ENCODE measurements at regions not wholly inside any gene's neighbourhood (a gene's known extent, or its start where the extent isn't known, plus 50 kb on each side); places are given as distances from the start of the nearest gene placed in this dataset.

DNA sequence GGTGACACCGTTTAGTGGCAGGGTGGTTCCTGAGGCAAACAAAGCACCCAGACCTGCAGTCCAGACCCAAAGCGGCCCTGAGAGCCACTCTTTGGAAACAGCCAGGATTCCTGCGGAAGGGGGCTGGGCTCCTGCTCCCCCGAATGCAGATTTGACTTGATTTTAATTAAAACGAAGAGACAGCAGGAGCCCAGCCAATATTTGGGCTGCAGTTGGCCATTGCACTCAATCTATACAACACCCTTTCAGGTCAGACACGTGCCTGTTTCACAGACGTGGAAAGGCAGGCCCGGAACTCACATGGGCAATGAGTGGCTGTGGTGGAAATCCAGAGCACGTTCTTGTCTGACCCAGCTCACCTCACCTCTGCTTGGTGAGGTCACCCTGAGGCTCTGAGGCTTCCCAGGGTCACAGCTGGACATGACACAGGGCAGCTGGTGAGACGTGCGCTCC, 122.4 kb downstream of the NDUFA10 start:
- H3K36me3 ChIP-seq (ENCODE audit: control insufficient read depth, insufficient read depth, low read length) = no peaks in the 10 kb centered on the region
- H3K4me3 ChIP-seq (replicated peaks; ENCODE audit: low read depth, low read length) = no peak overlapping the region
- H3K27me3 ChIP-seq (replicated peaks; ENCODE audit: control insufficient read depth, insufficient read depth, low read length) = no peaks in the 10 kb centered on the region
- TF ChIP-seq, protein P1, sequence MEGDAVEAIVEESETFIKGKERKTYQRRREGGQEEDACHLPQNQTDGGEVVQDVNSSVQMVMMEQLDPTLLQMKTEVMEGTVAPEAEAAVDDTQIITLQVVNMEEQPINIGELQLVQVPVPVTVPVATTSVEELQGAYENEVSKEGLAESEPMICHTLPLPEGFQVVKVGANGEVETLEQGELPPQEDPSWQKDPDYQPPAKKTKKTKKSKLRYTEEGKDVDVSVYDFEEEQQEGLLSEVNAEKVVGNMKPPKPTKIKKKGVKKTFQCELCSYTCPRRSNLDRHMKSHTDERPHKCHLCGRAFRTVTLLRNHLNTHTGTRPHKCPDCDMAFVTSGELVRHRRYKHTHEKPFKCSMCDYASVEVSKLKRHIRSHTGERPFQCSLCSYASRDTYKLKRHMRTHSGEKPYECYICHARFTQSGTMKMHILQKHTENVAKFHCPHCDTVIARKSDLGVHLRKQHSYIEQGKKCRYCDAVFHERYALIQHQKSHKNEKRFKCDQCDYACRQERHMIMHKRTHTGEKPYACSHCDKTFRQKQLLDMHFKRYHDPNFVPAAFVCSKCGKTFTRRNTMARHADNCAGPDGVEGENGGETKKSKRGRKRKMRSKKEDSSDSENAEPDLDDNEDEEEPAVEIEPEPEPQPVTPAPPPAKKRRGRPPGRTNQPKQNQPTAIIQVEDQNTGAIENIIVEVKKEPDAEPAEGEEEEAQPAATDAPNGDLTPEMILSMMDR (IDR thresholded peaks at IDR 0.05; ENCODE audit: insufficient read depth, low read length, poor library complexity, severe bottlenecking) = no peak
- no peak for DNase-seq (ENCODE audit: extremely low read depth, insufficient read length)

DNA sequence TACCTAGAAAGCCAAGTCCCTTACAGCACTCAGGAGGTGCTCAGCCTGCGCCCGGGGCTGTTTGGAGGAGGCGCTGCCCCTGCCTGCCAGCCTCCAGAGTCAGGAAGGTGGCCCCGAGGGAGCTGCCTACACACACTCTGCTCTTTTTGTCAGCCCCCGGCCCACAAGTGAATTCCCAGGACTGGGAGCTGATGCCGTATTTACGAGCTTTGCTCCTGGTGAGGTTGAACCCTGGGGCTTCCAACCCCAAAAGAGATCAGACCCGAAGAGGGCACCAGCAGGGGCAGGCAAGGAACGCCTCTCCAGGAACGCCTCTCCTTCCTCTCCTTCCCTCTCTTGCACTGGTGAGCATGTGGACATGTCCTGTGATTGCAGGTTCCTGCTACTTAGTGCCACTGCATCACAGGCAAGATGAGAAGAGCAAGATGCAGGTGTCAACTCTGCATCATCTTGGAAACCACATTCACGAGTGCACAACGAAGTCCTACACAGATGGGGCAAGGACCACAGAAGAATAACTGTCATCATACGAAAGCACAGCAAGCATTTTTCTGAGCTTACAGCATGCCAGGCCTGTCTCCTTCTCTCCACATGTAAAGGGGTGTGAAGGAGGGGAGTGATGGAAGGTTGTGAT, 126.7 kb downstream of the NDUFA10 start:
- no peaks in the 10 kb centered on the region; the same call in 1 of the 2 replicates for H3K27me3 ChIP-seq (replicated peaks; ENCODE audit: control insufficient read depth, insufficient read depth, low read length)
- TF ChIP-seq, protein P1 (IDR thresholded peaks at IDR 0.05; ENCODE audit: insufficient read depth, low read length, poor library complexity, severe bottlenecking) = no peak

DNA sequence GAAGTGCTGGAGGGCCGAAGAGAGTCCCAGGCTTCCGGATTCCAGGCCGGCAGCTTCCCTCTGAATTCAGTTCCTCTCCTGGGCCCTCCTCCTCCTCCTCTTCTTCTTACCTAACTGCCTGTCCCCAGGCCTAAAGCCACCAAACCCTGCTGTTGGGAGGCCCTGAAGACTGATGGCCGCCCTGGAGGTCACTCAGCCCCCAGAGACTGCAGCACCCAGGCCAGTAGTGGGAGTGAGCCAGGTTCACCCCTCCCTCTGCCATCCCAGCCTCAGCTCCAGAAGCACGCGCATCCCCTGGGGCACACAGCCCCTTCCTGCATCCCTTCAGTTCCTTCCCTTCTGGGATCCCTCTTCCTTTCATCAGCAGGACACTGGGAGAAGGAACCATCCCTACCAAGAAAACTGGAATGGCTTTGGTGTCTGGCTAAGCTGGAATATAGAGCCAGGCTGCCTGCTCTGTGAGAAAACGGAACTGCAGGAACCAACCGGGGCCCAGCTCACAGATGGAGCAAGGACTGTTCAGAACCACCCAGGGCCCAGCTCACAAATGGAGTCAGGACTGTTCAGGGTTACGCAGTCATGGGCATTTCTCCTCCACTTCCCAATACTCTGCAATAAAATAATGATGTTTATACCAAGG, 127.4 kb downstream of the NDUFA10 start:
- no peaks in the 10 kb centered on the region for H3K36me3 ChIP-seq (ENCODE audit: control insufficient read depth, insufficient read depth, low read length)
- no peak overlapping the region for H3K4me3 ChIP-seq (replicated peaks; ENCODE audit: low read depth, low read length)
- TF ChIP-seq, protein P1 (IDR thresholded peaks at IDR 0.05; ENCODE audit: insufficient read depth, low read length, poor library complexity, severe bottlenecking) = no peak
- H3K27me3 ChIP-seq (replicated peaks; ENCODE audit: control insufficient read depth, insufficient read depth, low read length) = no peaks in the 10 kb centered on the region; the same call in 1 of the 2 replicates
- no peak for DNase-seq (ENCODE audit: extremely low read depth, insufficient read length)

More for the DNA sequence above, 126.7 kb downstream of the NDUFA10 start:
- Histone ChIP-seq H3K36me3 (ENCODE audit: control insufficient read depth, insufficient read depth, low read length) (no peaks in the 10 kb centered on the region), H3K4me3 (replicated peaks; ENCODE audit: low read depth, low read length) (no peak overlapping the region)
- no peak for DNase-seq (ENCODE audit: extremely low read depth, insufficient read length)

DNA sequence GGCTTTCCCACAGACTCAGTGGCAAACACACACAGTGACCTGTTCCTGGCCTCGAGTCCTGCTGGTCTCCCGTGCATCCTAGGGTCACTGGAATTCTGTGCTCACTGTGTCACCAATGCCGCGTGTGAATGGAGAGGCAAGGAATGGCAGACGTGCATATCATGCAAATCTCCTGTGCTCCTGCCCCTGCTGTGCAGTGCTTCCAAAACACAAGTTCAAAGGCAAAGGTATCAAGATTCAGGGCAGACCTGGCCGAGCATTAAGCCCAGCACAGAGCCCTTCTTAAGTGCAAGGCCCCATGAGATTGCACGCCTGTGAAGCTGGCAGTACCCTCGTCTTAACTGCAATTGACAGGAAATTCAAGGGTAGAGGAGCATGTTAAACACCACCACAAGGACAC, 129.1 kb downstream of the NDUFA10 start:
- TF ChIP-seq, protein P1 (IDR thresholded peaks at IDR 0.05; ENCODE audit: insufficient read depth, low read length, poor library complexity, severe bottlenecking) = no peak
- Histone ChIP-seq H3K36me3 (ENCODE audit: control insufficient read depth, insufficient read depth, low read length) (no peaks in the 10 kb centered on the region), H3K4me3 (replicated peaks; ENCODE audit: low read depth, low read length) (no peak overlapping the region), H3K27me3 (replicated peaks; ENCODE audit: control insufficient read depth, insufficient read depth, low read length) (no peaks in the 10 kb centered on the region; the same call in 1 of the 2 replicates)
- DNase-seq (ENCODE audit: extremely low read depth, insufficient read length) = no peak

DNA sequence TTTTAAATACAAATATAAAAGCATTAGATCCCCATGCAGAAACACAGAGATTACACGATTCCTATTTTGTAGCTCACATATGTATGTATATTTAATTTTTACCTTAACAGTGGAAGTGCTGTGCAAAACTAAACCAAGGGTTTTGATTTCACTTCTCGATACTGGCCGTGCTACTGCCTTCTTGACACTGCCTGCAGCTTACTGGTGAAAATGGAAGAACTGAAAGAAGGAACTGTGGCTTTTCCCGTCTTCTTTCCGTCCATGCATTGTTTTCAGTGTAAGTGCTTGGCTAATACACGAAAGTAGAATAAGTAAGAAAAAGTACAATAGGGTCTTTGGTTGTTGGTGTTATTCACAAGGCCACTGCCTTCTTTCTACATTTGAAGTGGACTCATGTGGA, 129.5 kb downstream of the NDUFA10 start:
- Histone ChIP-seq H3K36me3 (ENCODE audit: control insufficient read depth, insufficient read depth, low read length) (no peaks in the 10 kb centered on the region), H3K27me3 (replicated peaks; ENCODE audit: control insufficient read depth, insufficient read depth, low read length) (no peaks in the 10 kb centered on the region; the same call in 1 of the 2 replicates), H3K4me3 (replicated peaks; ENCODE audit: low read depth, low read length) (no peak overlapping the region)
- no peak for DNase-seq (ENCODE audit: extremely low read depth, insufficient read length)
- TF ChIP-seq, protein P1 (IDR thresholded peaks at IDR 0.05; ENCODE audit: insufficient read depth, low read length, poor library complexity, severe bottlenecking) = no peak

Measured in GM06990 (cell line).